Neuronal stem cell (in vitro differentiated cells): ENCODE measurements at regions not wholly inside any gene's neighbourhood (a gene's known extent, or its start where the extent isn't known, plus 50 kb on each side); places are given as distances from the start of the nearest gene placed in this dataset.
"Not testable (repeated sequence)": the region's sequence is repeated elsewhere in the genome, so short reads cannot be mapped to it uniquely, and the experiment has no call there.

Source experiments
- DNase-seq: peaks from one replicate; pipeline ENCODE4 v3.0.0-alpha.2; 2013; ENCODE audit warnings: low spot score
- H2AFZ ChIP-seq: one replicate; pipeline ENCODE4 v1.6.1; 2013; ENCODE audit warnings: mild to moderate bottlenecking, low read length, inconsistent platforms
- H2AK5ac ChIP-seq: 2 replicates; pipeline ENCODE4 v1.6.1; 2013; ENCODE audit warnings: low read depth, mild to moderate bottlenecking, inconsistent platforms, low read length, moderate library complexity, mixed read lengths
- H2BK120ac ChIP-seq: 2 replicates; pipeline ENCODE4 v1.6.1; 2013; ENCODE audit warnings: low read depth, mild to moderate bottlenecking, inconsistent platforms, low read length, moderate library complexity, mixed read lengths
- H2BK12ac ChIP-seq: one replicate; pipeline ENCODE4 v1.6.1; 2013; ENCODE audit warnings: low read length, inconsistent platforms
- H2BK15ac ChIP-seq: 2 replicates; pipeline ENCODE4 v1.6.1; 2013; ENCODE audit warnings: mild to moderate bottlenecking, low read length, inconsistent platforms, mixed read lengths
- H2BK5ac ChIP-seq: one replicate; pipeline ENCODE4 v1.6.1; 2013; ENCODE audit warnings: inconsistent platforms, mild to moderate bottlenecking, low read length, moderate library complexity
- H3K14ac ChIP-seq: one replicate; pipeline ENCODE4 v1.6.1; 2013; ENCODE audit warnings: low read length, inconsistent platforms
- H3K18ac ChIP-seq: 2 replicates; pipeline ENCODE4 v1.6.1; 2013; ENCODE audit warnings: low read length, inconsistent platforms
- H3K23ac ChIP-seq: 2 replicates; pipeline ENCODE4 v1.6.1; 2013; ENCODE audit warnings: low read depth, mild to moderate bottlenecking, mixed read lengths, low read length, inconsistent platforms; ENCODE audit not compliant: poor library complexity
- H3K27ac ChIP-seq: replicated peaks from 3 replicates; pipeline ENCODE4 v1.5.1; 2013; ENCODE audit warnings: low read length, inconsistent platforms
- H3K27me3 ChIP-seq, 3 experiments: 2 replicates each; pipeline ENCODE4 v1.6.1; 2013; ENCODE audit warnings: low read length in 3 of 3, mild to moderate bottlenecking in 2 of 3, inconsistent platforms in 1 of 3, low read depth in 1 of 3, mixed read lengths in 1 of 3, moderate library complexity in 1 of 3; ENCODE audit not compliant: control insufficient read depth in 3 of 3, insufficient read depth in 3 of 3
- H3K36me3 ChIP-seq, 2 donors: replicated peaks in 1 of 2; 2 replicates each; pipeline ENCODE4 v1.6.1; 2013; ENCODE audit warnings: low read length in 2 of 2; ENCODE audit not compliant: control insufficient read depth in 2 of 2, insufficient read depth in 2 of 2
- H3K4ac ChIP-seq: 2 replicates; pipeline ENCODE4 v1.6.1; 2013; ENCODE audit warnings: inconsistent platforms, mild to moderate bottlenecking, low read length, moderate library complexity
- H3K4me1 ChIP-seq, 2 donors: 1 replicate in 1 of 2; 2 replicates in 1 of 2; pipeline ENCODE4 v1.6.1; 2013; ENCODE audit warnings: low read length in 2 of 2, low read depth in 1 of 2; ENCODE audit not compliant: control insufficient read depth in 2 of 2, insufficient read depth in 1 of 2
- H3K4me2 ChIP-seq: one replicate; pipeline ENCODE4 v1.6.1; 2013; ENCODE audit warnings: mild to moderate bottlenecking, low read length, inconsistent platforms; ENCODE audit not compliant: insufficient read depth, poor library complexity, severe bottlenecking
- H3K4me3 ChIP-seq, 2 donors: 2 replicates each; pipeline ENCODE4 v1.5.1; 2013; ENCODE audit warnings: low read length in 2 of 2, mild to moderate bottlenecking in 2 of 2, inconsistent platforms in 1 of 2, moderate library complexity in 1 of 2
- H3K79me1 ChIP-seq: one replicate; pipeline ENCODE4 v1.6.1; 2013; ENCODE audit warnings: low read depth, mild to moderate bottlenecking, inconsistent platforms, low read length, moderate library complexity
- H3K9ac ChIP-seq: one replicate; pipeline ENCODE4 v1.6.1; 2013; ENCODE audit warnings: mild to moderate bottlenecking, low read depth, low read length, inconsistent platforms; ENCODE audit not compliant: poor library complexity
- H3K9me3 ChIP-seq, 2 donors: replicated peaks in 1 of 2; 2 replicates each; pipeline versions ENCODE3 to v1.6.1; 2013; ENCODE audit warnings: low read length in 2 of 2, mild to moderate bottlenecking in 2 of 2, inconsistent platforms in 1 of 2, low read depth in 1 of 2, mixed read lengths in 1 of 2, moderate library complexity in 1 of 2; ENCODE audit not compliant: control insufficient read depth in 2 of 2, insufficient read depth in 1 of 2
- H4K8ac ChIP-seq: one replicate; pipeline ENCODE4 v1.6.1; 2013; ENCODE audit warnings: low read depth, mild to moderate bottlenecking, inconsistent platforms, low read length, moderate library complexity
- H4K91ac ChIP-seq: one replicate; pipeline ENCODE4 v1.6.1; 2013; ENCODE audit warnings: low read length, low read depth, mild to moderate bottlenecking, inconsistent platforms; ENCODE audit not compliant: poor library complexity
- WGBS, 2 donors: extraction: QIAGEN DNeasy Blood & Tissue Kit; methylation state at CpG; one replicate each; pipeline ENCODE4 v1.1.7; 2013; ENCODE audit warnings: missing lambda C conversion rate in 2 of 2, mixed read lengths in 1 of 2; ENCODE audit not compliant: insufficient read length in 2 of 2, insufficient replicate concordance in 1 of 2; ENCODE audit errors: extremely low coverage in 2 of 2; 5-methylcytosine and 5-hydroxymethylcytosine counted together

DNA sequence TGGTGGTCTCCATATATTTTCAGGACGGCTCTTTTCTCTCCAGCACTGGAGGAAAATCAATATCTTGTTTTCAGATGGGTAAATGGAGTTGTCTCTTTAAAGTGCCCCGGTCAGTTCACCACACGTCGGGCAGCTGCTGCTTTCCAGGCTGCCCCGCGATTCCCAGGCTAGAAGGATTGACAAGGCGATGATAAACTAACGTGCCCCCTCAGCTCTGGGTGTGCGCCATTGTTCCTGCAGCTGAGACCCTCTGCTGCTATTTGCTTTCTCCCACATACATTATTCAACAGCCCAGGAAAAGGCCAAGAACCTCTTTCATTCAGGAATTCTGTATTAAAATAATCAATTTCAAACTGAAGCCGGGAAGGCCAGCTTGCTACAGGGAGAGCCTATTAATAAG lies 254.5 kb downstream of the SOX3 start:
- Histone ChIP-seq H3K18ac (no peak overlapping the region), H2BK12ac (no peak overlapping the region), H3K23ac (no peak overlapping the region), H3K36me3 (no peaks in the 10 kb centered on the region), H4K8ac (no peak overlapping the region), H4K91ac (no peak overlapping the region), H3K9ac (no peak overlapping the region), H3K79me1 (no peaks in the 10 kb centered on the region), H3K14ac (no peak overlapping the region), H2AFZ (peak overlapping the region; percentile 80), H2BK120ac (no peak overlapping the region), H3K9me3 (no peaks in the 10 kb centered on the region), H3K4ac (no peak overlapping the region), H3K27ac (no peak overlapping the region), H3K4me1 (peaks cover 0 to 16% of the 10 kb centered on the region in 2 donors), H2AK5ac (no peak overlapping the region), H3K27me3 (no peaks in the 10 kb centered on the region), H2BK5ac (no peak overlapping the region), H3K4me3 (no peak overlapping the region), H2BK15ac (no peak overlapping the region), H3K4me2 (no peak overlapping the region)
- no CpG with 5 or more reads among the region's 10 CpGs for WGBS, 2 donors
- DNase-seq = no peak

DNA sequence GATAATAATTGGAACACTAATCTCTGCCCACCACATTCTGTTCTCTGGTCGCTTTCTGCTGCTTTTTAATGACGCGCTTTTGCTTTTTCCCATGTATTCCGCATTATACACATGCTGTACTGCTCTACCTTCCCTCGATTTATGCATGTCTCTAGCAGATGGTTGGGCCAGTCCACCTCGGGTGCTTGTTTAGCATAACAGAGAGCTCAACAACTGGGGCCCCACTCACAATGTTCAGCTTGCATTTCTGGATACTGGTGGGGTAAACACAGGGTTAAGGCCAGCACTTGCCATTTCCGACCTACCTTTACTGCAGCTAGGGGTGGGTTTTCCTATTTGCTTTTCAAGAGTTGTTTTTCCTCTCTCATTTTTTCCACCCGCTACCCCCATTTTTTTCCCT lies 255.8 kb downstream of the SOX3 start:
- Histone ChIP-seq H3K79me1 (no peaks in the 10 kb centered on the region), H3K27ac (no peak overlapping the region), H2AFZ (peak overlapping the region; percentile 54), H2BK5ac (no peak overlapping the region), H4K8ac (no peak overlapping the region), H2BK120ac (no peak overlapping the region), H3K14ac (no peak overlapping the region), H3K23ac (no peak overlapping the region), H3K9ac (no peak overlapping the region), H3K4me1 (peaks cover 0 to 16% of the 10 kb centered on the region in 2 donors), H3K18ac (no peak overlapping the region), H2AK5ac (no peak overlapping the region), H2BK12ac (no peak overlapping the region), H3K36me3 (no peaks in the 10 kb centered on the region), H2BK15ac (no peak overlapping the region), H4K91ac (no peak overlapping the region), H3K4me2 (no peak overlapping the region), H3K4ac (no peak overlapping the region), H3K4me3 (no peak overlapping the region), H3K27me3 (no peaks in the 10 kb centered on the region), H3K9me3 (no peaks in the 10 kb centered on the region)
- no CpG with 5 or more reads among the region's 8 CpGs for WGBS, 2 donors
- no peak for DNase-seq

- Histone ChIP-seq H3K36me3 (no peaks in the 10 kb centered on the region), H2BK12ac (no peak overlapping the region), H3K18ac (no peak overlapping the region), H2BK120ac (no peak overlapping the region), H2AK5ac (no peak overlapping the region), H3K9ac (no peak overlapping the region), H3K23ac (no peak overlapping the region), H2BK15ac (no peak overlapping the region), H3K4ac (no peak overlapping the region), H3K4me3 (no peak overlapping the region), H4K8ac (no peak overlapping the region), H3K4me2 (no peak overlapping the region), H3K79me1 (no peaks in the 10 kb centered on the region), H3K27me3 (no peaks in the 10 kb centered on the region), H3K9me3 (no peaks in the 10 kb centered on the region), H2BK5ac (no peak overlapping the region), H3K4me1 (no peaks in the 10 kb centered on the region), H2AFZ (no peak overlapping the region), H3K14ac (no peak overlapping the region), H4K91ac (no peak overlapping the region), H3K27ac (no peak overlapping the region)
- WGBS, 2 donors = no CpG with 5 or more reads among the region's 1 CpG
- no peak for DNase-seq
Observed at GRCh38 chrX:140229191-140229590, 263.9 kb upstream of the CXorf66 start.

DNA sequence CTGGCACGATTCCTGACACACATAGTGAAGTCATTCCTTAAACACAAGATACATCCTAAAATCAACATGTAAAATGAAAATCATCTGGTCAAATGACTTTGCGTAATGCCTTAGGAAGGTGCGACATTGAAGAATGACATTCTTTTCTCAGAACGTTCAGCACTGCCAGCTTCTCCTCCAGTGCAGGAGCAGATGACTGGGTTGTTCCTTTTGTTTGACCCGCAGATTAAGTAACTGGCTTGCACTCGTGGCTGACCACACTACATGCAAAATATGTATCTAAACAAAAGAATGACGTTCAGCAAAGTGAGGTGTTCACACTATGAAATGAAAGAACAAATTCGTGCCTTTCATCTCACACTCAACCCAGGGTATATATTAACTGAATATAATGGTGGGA lies 260.7 kb upstream of the CXorf66 start:
- H3K9me3 ChIP-seq, H3K4me2 ChIP-seq, DNase-seq, H2BK12ac ChIP-seq, H3K4ac ChIP-seq, H3K14ac ChIP-seq, H3K4me1 ChIP-seq, H3K79me1 ChIP-seq, H3K18ac ChIP-seq, H3K36me3 ChIP-seq, H2BK5ac ChIP-seq, H3K4me3 ChIP-seq, H2AFZ ChIP-seq, H2BK15ac ChIP-seq, H2BK120ac ChIP-seq, H3K9ac ChIP-seq, H3K27ac ChIP-seq, H2AK5ac ChIP-seq, H3K27me3 ChIP-seq, H4K91ac ChIP-seq, H3K23ac ChIP-seq, H4K8ac ChIP-seq: not testable (repeated sequence)
- no CpG with 5 or more reads among the region's 8 CpGs for whole genome bisulfite sequencing, 2 donors
